Memory B cell (primary cell): ENCODE measurements at regions not wholly inside any gene's neighbourhood (a gene's known extent, or its start where the extent isn't known, plus 50 kb on each side); places are given as distances from the start of the nearest gene placed in this dataset.
"Not testable (repeated sequence)": the region's sequence is repeated elsewhere in the genome, so short reads cannot be mapped to it uniquely, and the experiment has no call there.

ENCODE experiments used
- ATAC-seq: fragments of 150-1000 bp; cut with Tn5 transposase; 2 replicates; pipeline ENCODE4 v1.10.0; 2021; ENCODE audit warnings: low read depth, mild to moderate bottlenecking, moderate library complexity
- DNase-seq, 2 donors: peaks; one replicate each; pipeline ENCODE4 v3.0.0; 2022; ENCODE audit warnings: low spot score in 2 of 2
- H3K27ac Mint-ChIP-seq: one replicate; pipeline ENCODE4 v1.8.0; 2022; ENCODE audit warnings: mild to moderate bottlenecking, moderate library complexity, mixed read lengths
- H3K27me3 Mint-ChIP-seq: one replicate; pipeline ENCODE4 v1.8.0; 2022; ENCODE audit warnings: mixed read lengths
- H3K36me3 Mint-ChIP-seq: one replicate; pipeline ENCODE4 v1.8.0; 2022; ENCODE audit warnings: mild to moderate bottlenecking, mixed read lengths
- H3K4me1 Mint-ChIP-seq: one replicate; pipeline ENCODE4 v1.8.0; 2022; ENCODE audit warnings: mixed read lengths
- H3K4me3 Mint-ChIP-seq: one replicate; pipeline ENCODE4 v1.8.0; 2022; ENCODE audit warnings: mild to moderate bottlenecking, moderate library complexity, mixed read lengths
- H3K9me3 Mint-ChIP-seq: one replicate; pipeline ENCODE4 v1.8.0; 2022; ENCODE audit warnings: mixed read lengths

- Mint-ChIP-seq H3K27me3 (peaks cover 4% of the 10 kb centered on the region), H3K27ac (no peak overlapping the region), H3K4me3 (no peak overlapping the region), H3K36me3 (no peaks in the 10 kb centered on the region), H3K4me1 (no peaks in the 10 kb centered on the region), H3K9me3 (no peaks in the 10 kb centered on the region)
- DNase-seq, result no peak
- no peak for ATAC-seq
These were observed 99.0 kb downstream of the SCN11A start for GRCh38 chr3:38952721-38953120.

- ATAC-seq, H3K4me1 Mint-ChIP-seq, H3K4me3 Mint-ChIP-seq, DNase-seq, H3K27ac Mint-ChIP-seq, H3K27me3 Mint-ChIP-seq, H3K9me3 Mint-ChIP-seq, H3K36me3 Mint-ChIP-seq: not testable (repeated sequence)
These were observed 100.6 kb downstream of the SCN11A start for GRCh38 chr3:38951167-38951566.

- peaks cover 6% of the 10 kb centered on the region for H3K27me3 Mint-ChIP-seq
- no peaks in the 10 kb centered on the region for H3K4me1 Mint-ChIP-seq
- H3K36me3 Mint-ChIP-seq, result no peaks in the 10 kb centered on the region
- no peak for ATAC-seq
- DNase-seq, result no peak
- no peaks in the 10 kb centered on the region for H3K9me3 Mint-ChIP-seq
- H3K4me3 Mint-ChIP-seq, result no peak overlapping the region
- no peak overlapping the region for H3K27ac Mint-ChIP-seq
These were observed 101.2 kb downstream of the SCN11A start for GRCh38 chr3:38950581-38950980.

GRCh38 chr3:38949994-38950393 lies 101.8 kb downstream of the SCN11A start:
- Mint-ChIP-seq H3K4me1 (no peaks in the 10 kb centered on the region), H3K36me3 (no peaks in the 10 kb centered on the region), H3K9me3 (no peaks in the 10 kb centered on the region), H3K4me3 (no peak overlapping the region), H3K27me3 (peaks cover 6% of the 10 kb centered on the region), H3K27ac (no peak overlapping the region)
- ATAC-seq (no peak), DNase-seq (no peak)

GRCh38 chr3:38940394-38940793 lies 111.3 kb downstream of the SCN11A start:
- Mint-ChIP-seq H3K27ac (no peak overlapping the region), H3K4me1 (no peaks in the 10 kb centered on the region), H3K27me3 (no peaks in the 10 kb centered on the region)

GRCh38 chr3:38925351-38925750 lies 109.3 kb upstream of the SCN10A start:
- H3K4me1 Mint-ChIP-seq, result no peaks in the 10 kb centered on the region
- peaks cover 4% of the 10 kb centered on the region for H3K9me3 Mint-ChIP-seq
- no peak overlapping the region for H3K4me3 Mint-ChIP-seq
- no peaks in the 10 kb centered on the region for H3K36me3 Mint-ChIP-seq
- DNase-seq, result no peak
- no peak for ATAC-seq
- no peak overlapping the region for H3K27ac Mint-ChIP-seq
- peaks cover 9% of the 10 kb centered on the region for H3K27me3 Mint-ChIP-seq

More at GRCh38 chr3:38940394-38940793, 111.3 kb downstream of the SCN11A start:
- Mint-ChIP-seq H3K9me3 (peaks cover 7% of the 10 kb centered on the region), H3K36me3 (no peaks in the 10 kb centered on the region), H3K4me3 (no peak overlapping the region)
- ATAC-seq (no peak), DNase-seq (no peak)

- ATAC-seq, result no peak
- no peaks in the 10 kb centered on the region for H3K9me3 Mint-ChIP-seq
- no peak for DNase-seq
These were observed 100.7 kb upstream of the SCN10A start for GRCh38 chr3:38916706-38917105.

GRCh38 chr3:38907426-38907825 lies 91.4 kb upstream of the SCN10A start:
- Mint-ChIP-seq H3K4me3 (no peak overlapping the region), H3K27ac (no peak overlapping the region), H3K9me3 (no peaks in the 10 kb centered on the region), H3K27me3 (no peaks in the 10 kb centered on the region), H3K4me1 (no peaks in the 10 kb centered on the region), H3K36me3 (no peaks in the 10 kb centered on the region)
- DNase-seq (no peak), ATAC-seq (no peak)

More at GRCh38 chr3:38916706-38917105, 100.7 kb upstream of the SCN10A start:
- Mint-ChIP-seq H3K36me3 (no peaks in the 10 kb centered on the region), H3K4me1 (no peaks in the 10 kb centered on the region), H3K4me3 (no peak overlapping the region), H3K27ac (no peak overlapping the region), H3K27me3 (peaks cover 5% of the 10 kb centered on the region)

GRCh38 chr3:38890426-38890825 lies 74.4 kb upstream of the SCN10A start:
- H3K4me3 Mint-ChIP-seq, result no peak overlapping the region
- no peak for DNase-seq
- no peaks in the 10 kb centered on the region for H3K4me1 Mint-ChIP-seq
- H3K27me3 Mint-ChIP-seq, result peaks cover 2% of the 10 kb centered on the region
- no peak overlapping the region for H3K27ac Mint-ChIP-seq
- ATAC-seq, result no peak
- H3K9me3 Mint-ChIP-seq, result peaks cover 14% of the 10 kb centered on the region
- H3K36me3 Mint-ChIP-seq, result peaks cover 1% of the 10 kb centered on the region

- DNase-seq, result no peak
- ATAC-seq, result no peak
These were observed 62.6 kb upstream of the SCN10A start for GRCh38 chr3:38878646-38879045.

More at GRCh38 chr3:38878646-38879045, 62.6 kb upstream of the SCN10A start:
- H3K36me3 Mint-ChIP-seq, result no peaks in the 10 kb centered on the region
- no peak overlapping the region for H3K4me3 Mint-ChIP-seq
- H3K9me3 Mint-ChIP-seq, result no peaks in the 10 kb centered on the region
- no peak overlapping the region for H3K27ac Mint-ChIP-seq
- peaks cover 2% of the 10 kb centered on the region for H3K27me3 Mint-ChIP-seq
- no peaks in the 10 kb centered on the region for H3K4me1 Mint-ChIP-seq
